ENCODE measurements at regions not wholly inside any gene's neighbourhood (a gene's known extent, or its start where the extent isn't known, plus 50 kb on each side); places are given as distances from the start of the nearest gene placed in this dataset.

DNA sequence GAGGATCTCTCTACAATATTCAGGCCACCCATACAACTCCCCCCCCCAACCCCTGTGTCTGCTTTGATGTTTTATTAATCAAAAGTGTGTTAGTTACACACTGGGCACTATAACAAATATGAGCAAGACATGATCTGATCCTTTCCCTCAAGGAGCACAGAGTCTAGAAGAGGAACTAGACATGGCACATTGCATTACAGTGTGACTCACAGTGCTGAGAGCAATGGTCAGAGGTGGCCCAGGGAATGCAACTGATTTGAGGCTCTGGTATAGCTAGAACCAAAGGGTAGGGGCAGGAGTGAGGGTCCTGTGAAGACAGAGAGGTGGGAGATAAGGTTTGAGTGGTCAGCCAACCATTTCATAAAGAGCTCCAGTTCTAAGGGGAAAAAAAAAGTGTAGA lies 539.2 kb downstream of the ACTL7B start:
- TF ChIP-seq, protein P1, sequence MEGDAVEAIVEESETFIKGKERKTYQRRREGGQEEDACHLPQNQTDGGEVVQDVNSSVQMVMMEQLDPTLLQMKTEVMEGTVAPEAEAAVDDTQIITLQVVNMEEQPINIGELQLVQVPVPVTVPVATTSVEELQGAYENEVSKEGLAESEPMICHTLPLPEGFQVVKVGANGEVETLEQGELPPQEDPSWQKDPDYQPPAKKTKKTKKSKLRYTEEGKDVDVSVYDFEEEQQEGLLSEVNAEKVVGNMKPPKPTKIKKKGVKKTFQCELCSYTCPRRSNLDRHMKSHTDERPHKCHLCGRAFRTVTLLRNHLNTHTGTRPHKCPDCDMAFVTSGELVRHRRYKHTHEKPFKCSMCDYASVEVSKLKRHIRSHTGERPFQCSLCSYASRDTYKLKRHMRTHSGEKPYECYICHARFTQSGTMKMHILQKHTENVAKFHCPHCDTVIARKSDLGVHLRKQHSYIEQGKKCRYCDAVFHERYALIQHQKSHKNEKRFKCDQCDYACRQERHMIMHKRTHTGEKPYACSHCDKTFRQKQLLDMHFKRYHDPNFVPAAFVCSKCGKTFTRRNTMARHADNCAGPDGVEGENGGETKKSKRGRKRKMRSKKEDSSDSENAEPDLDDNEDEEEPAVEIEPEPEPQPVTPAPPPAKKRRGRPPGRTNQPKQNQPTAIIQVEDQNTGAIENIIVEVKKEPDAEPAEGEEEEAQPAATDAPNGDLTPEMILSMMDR (IDR thresholded peaks at IDR 0.05; ENCODE audit: low read depth, low read length), result no peak
- no peak for TF ChIP-seq EZH2phosphoT487 (IDR thresholded peaks at IDR 0.05; ENCODE audit: low read depth)
